Vagina (tissue), 2 donors: ENCODE measurements at regions not wholly inside any gene's neighbourhood (a gene's known extent, or its start where the extent isn't known, plus 50 kb on each side); places are given as distances from the start of the nearest gene placed in this dataset.

Experiments used
- DNase-seq, 2 donors: peaks; one replicate each; pipeline ENCODE4 v3.0.0-alpha.2; 2017; ENCODE audit errors: extremely low spot score in 2 of 2
- H3K27ac ChIP-seq: fragments of 200-600 bp; sonication (generic); one replicate; pipeline ENCODE4 v1.5.1; 2019
- H3K27me3 ChIP-seq: fragments of 200-600 bp; sonication (generic); one replicate; pipeline ENCODE4 v1.5.1; 2019
- H3K36me3 ChIP-seq, 2 donors: fragments of 200-600 bp; sonication (generic); one replicate each; pipeline ENCODE4 v1.5.1; 2017 to 2019
- H3K4me1 ChIP-seq: fragments of 200-600 bp; sonication (generic); one replicate; pipeline ENCODE4 v1.5.1; 2019
- H3K4me3 ChIP-seq, 2 donors: fragments of 200-600 bp; sonication (generic); 1 replicate in 1 of 2; 2 replicates in 1 of 2; pipeline ENCODE4 v1.5.1; 2016 to 2019
- H3K9me3 ChIP-seq: fragments of 200-600 bp; sonication (generic); one replicate; pipeline ENCODE4 v1.5.1; 2019
- POLR2A ChIP-seq, 2 donors: fragments of 450-650 bp; IDR thresholded peaks; one replicate each; pipeline ENCODE4 v1.6.1; 2017; ENCODE audit warnings: antibody characterized with exemption in 2 of 2, mild to moderate bottlenecking in 2 of 2, moderate library complexity in 2 of 2
- POLR2AphosphoS5 ChIP-seq, 2 donors: sonication (generic); formaldehyde crosslinking; IDR thresholded peaks; one replicate each; pipeline ENCODE4 v1.9.0; 2017; ENCODE audit warnings: antibody characterized with exemption in 2 of 2, mild to moderate bottlenecking in 2 of 2, low read depth in 1 of 2; ENCODE audit not compliant: insufficient read depth in 1 of 2
- intact Hi-C: fragments of 100-400 bp; cut with DNase I; formaldehyde crosslinking; loops from one replicate; pipeline ENCODE4 v1.15.1; 2023
- TF ChIP-seq, protein P1 (sequence below), 3 experiments: fragments of 450-650 bp in 2 of 3; fragments of 200-600 bp in 1 of 3; sonication (generic) in 1 of 3; IDR thresholded peaks; one replicate each; pipeline ENCODE4 v1.5.1; 2017 to 2019; ENCODE audit warnings: antibody characterized with exemption in 3 of 3, mild to moderate bottlenecking in 2 of 3, moderate library complexity in 2 of 3

DNA sequence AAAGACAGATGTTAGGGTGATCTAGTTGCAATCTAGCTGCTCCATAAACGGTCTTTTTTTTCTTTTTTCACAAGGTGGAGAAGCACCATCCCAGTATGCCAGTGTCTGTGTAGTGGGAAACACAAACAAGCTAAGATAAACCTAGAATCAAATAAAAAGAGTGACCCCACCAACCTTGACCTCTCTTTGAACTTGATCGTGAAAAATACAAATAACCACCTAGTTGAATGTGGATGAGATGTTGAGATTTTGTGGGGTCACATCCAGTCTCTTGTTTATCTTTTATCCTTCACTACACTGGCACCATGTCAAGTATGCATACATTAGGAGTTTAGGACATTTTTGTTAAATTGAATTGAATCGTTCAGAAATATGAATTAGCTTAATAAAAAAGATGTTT lies 194.6 kb upstream of the EYA4 start:
- Histone ChIP-seq H3K36me3 (no peaks in the 10 kb centered on the region), H3K4me1 (no peaks in the 10 kb centered on the region), H3K27ac (no peak overlapping the region), H3K9me3 (no peaks in the 10 kb centered on the region), H3K4me3 (no peak overlapping the region), H3K27me3 (no peaks in the 10 kb centered on the region)
- intact Hi-C loops, result no loop called here
- TF ChIP-seq POLR2AphosphoS5 (IDR thresholded peaks at IDR 0.05; ENCODE audit: insufficient read depth in 1 of 2, low read depth in 1 of 2), result no peak
- no peak for TF ChIP-seq POLR2A (IDR thresholded peaks at IDR 0.05)
- TF ChIP-seq, protein P1, sequence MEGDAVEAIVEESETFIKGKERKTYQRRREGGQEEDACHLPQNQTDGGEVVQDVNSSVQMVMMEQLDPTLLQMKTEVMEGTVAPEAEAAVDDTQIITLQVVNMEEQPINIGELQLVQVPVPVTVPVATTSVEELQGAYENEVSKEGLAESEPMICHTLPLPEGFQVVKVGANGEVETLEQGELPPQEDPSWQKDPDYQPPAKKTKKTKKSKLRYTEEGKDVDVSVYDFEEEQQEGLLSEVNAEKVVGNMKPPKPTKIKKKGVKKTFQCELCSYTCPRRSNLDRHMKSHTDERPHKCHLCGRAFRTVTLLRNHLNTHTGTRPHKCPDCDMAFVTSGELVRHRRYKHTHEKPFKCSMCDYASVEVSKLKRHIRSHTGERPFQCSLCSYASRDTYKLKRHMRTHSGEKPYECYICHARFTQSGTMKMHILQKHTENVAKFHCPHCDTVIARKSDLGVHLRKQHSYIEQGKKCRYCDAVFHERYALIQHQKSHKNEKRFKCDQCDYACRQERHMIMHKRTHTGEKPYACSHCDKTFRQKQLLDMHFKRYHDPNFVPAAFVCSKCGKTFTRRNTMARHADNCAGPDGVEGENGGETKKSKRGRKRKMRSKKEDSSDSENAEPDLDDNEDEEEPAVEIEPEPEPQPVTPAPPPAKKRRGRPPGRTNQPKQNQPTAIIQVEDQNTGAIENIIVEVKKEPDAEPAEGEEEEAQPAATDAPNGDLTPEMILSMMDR (IDR thresholded peaks at IDR 0.05), result no peak
- DNase-seq, result no peak

DNA sequence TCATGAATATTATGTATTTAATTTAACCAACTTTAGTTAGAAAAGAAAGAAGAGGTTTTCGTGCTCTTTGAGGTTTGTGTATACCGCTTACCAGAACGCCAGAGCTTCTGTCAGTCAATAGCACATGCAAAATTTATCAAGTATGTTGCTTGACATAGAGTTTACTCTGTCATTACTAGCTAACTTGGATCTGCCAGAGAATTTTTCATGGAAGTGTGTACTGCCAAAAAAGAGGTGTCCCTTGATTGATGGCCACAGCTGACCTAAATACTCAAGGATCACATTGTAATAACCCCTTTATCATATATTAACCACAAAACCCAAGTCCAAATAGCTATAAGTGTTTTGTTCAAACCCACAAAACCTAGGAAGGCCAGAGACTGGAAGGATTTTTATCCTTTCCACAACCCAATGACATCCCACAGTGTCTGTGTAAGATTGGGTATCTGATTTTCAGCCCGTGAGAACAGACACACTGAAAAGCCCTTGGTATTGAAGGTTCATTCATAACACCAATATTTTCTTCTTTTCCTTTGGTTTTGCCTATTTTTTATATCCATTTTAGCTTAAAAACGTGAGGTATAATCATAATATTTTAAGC lies 194.0 kb upstream of the EYA4 start:
- no peak overlapping the region for H3K4me3 ChIP-seq
- no peak for TF ChIP-seq POLR2AphosphoS5 (IDR thresholded peaks at IDR 0.05; ENCODE audit: insufficient read depth in 1 of 2, low read depth in 1 of 2)
- TF ChIP-seq, protein P1 (IDR thresholded peaks at IDR 0.05), result no peak
- no peak for TF ChIP-seq POLR2A (IDR thresholded peaks at IDR 0.05)
- no peak for DNase-seq

DNA sequence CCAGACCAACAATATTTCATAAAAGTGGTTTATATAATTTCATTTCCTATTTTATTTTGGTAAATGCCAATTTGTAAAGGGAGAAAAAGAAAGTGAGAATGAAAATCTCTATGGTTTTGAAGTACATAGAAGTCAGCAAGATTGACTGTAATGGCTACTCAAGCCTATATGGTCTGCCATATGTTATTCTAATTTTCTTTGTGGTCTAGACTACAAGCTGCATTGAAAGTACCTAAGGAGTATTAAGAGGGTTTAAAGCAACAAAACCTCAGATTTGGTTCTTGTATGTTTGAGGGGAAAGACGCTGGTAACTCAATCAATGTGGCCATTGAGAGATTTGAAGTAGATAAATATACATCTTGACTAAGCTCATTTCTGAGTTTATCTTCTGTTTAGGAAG lies 193.5 kb upstream of the EYA4 start:
- H3K27ac ChIP-seq, result no peak overlapping the region
- intact Hi-C loops, result no loop called here
- H3K4me1 ChIP-seq, result no peaks in the 10 kb centered on the region

More for the DNA sequence above, 194.0 kb upstream of the EYA4 start:
- intact Hi-C loops, result no loop called here
- H3K27me3 ChIP-seq, result no peaks in the 10 kb centered on the region
- no peak overlapping the region for H3K27ac ChIP-seq
- no peaks in the 10 kb centered on the region for H3K9me3 ChIP-seq
- H3K4me1 ChIP-seq, result no peaks in the 10 kb centered on the region
- H3K36me3 ChIP-seq, result no peaks in the 10 kb centered on the region

DNA sequence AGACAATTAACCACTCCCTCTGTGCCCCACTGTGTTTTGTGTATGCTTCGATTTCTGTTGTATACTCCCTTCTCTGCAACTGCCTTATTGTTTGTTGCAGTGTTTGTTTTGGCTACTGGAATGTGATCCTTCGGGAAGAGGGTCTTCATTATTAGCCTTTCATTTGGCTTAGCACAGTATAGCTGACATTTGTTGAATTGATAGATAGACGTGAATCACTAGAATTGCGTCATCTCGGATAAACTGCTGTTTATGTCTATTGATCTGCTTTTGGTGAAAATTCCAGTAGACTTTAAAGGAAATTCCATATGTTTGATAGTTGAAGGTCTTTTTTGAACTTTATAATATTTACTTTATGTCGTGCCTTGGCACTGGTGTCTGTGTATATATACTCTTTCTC lies 189.9 kb upstream of the EYA4 start:
- H3K4me1 ChIP-seq, result no peaks in the 10 kb centered on the region
- no peaks in the 10 kb centered on the region for H3K9me3 ChIP-seq

More for the DNA sequence above, 193.5 kb upstream of the EYA4 start:
- Histone ChIP-seq H3K9me3 (no peaks in the 10 kb centered on the region), H3K27me3 (no peaks in the 10 kb centered on the region), H3K4me3 (no peak overlapping the region), H3K36me3 (no peaks in the 10 kb centered on the region)
- DNase-seq, result no peak
- TF ChIP-seq, protein P1 (IDR thresholded peaks at IDR 0.05), result no peak
- TF ChIP-seq POLR2A (IDR thresholded peaks at IDR 0.05), result no peak
- TF ChIP-seq POLR2AphosphoS5 (IDR thresholded peaks at IDR 0.05; ENCODE audit: insufficient read depth in 1 of 2, low read depth in 1 of 2), result no peak

DNA sequence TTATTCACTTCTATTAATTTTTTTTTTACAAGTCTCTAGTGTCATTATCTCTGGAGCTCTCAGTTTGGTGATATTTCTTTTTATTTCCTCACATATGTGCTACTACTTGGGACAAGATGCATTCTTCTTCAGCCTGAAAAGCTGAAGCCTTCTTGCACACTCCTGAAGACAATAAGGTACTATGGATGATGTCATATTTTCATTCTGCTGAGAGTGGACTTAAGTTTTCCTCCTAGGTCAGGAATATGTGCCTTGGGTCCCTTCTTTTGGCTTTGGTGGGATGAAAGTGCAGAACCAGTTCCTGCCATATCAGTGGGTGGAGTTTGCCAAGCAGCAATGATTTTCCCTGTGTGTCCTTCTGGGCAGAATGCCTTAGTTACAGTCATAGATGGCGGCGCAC lies 188.7 kb upstream of the EYA4 start:
- Histone ChIP-seq H3K4me3 (no peak overlapping the region), H3K27ac (no peak overlapping the region), H3K27me3 (no peaks in the 10 kb centered on the region), H3K36me3 (no peaks in the 10 kb centered on the region), H3K9me3 (no peaks in the 10 kb centered on the region), H3K4me1 (no peaks in the 10 kb centered on the region)
- TF ChIP-seq, protein P1 (IDR thresholded peaks at IDR 0.05), result no peak
- no peak for TF ChIP-seq POLR2A (IDR thresholded peaks at IDR 0.05)
- TF ChIP-seq POLR2AphosphoS5 (IDR thresholded peaks at IDR 0.05; ENCODE audit: insufficient read depth in 1 of 2, low read depth in 1 of 2), result no peak
- intact Hi-C loops, result no loop called here
- no peak for DNase-seq

More for the DNA sequence above, 189.9 kb upstream of the EYA4 start:
- intact Hi-C loops, result no loop called here
- Histone ChIP-seq H3K27ac (no peak overlapping the region), H3K4me3 (no peak overlapping the region), H3K27me3 (no peaks in the 10 kb centered on the region), H3K36me3 (no peaks in the 10 kb centered on the region)
- DNase-seq, result no peak
- TF ChIP-seq POLR2AphosphoS5 (IDR thresholded peaks at IDR 0.05; ENCODE audit: insufficient read depth in 1 of 2, low read depth in 1 of 2), result no peak
- TF ChIP-seq, protein P1 (IDR thresholded peaks at IDR 0.05), result no peak
- no peak for TF ChIP-seq POLR2A (IDR thresholded peaks at IDR 0.05)
